GM21737 (cell line): ENCODE measurements at regions not wholly inside any gene's neighbourhood (a gene's known extent, or its start where the extent isn't known, plus 50 kb on each side); places are given as distances from the start of the nearest gene placed in this dataset.

Source experiments
- ATAC-seq: cut with Tn5 transposase; IDR thresholded peaks from one replicate; pipeline ENCODE4 v1.9.1; 2021; ENCODE audit warnings: mild to moderate bottlenecking, moderate library complexity; ENCODE audit not compliant: unreplicated experiment

DNA sequence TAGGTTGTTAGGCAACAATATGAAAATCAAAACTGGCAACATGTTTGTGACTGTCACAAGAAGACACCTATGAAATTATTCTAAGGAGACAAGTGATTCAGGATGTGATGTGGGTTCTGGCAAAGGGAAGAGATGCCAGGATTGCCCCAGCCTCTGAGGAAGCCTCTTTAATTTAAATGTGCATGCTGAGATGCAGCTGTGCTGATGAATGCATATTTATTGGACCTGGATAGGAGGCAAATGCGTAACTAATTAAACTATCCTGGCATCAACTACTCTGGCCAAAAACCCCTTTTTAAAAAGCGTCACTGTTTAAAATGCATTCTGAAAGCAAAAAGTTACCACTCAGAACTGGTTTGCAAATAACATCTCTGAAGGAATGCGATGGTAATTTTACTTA, 176.5 kb upstream of the DPH6 start:
- ATAC-seq: no peak

DNA sequence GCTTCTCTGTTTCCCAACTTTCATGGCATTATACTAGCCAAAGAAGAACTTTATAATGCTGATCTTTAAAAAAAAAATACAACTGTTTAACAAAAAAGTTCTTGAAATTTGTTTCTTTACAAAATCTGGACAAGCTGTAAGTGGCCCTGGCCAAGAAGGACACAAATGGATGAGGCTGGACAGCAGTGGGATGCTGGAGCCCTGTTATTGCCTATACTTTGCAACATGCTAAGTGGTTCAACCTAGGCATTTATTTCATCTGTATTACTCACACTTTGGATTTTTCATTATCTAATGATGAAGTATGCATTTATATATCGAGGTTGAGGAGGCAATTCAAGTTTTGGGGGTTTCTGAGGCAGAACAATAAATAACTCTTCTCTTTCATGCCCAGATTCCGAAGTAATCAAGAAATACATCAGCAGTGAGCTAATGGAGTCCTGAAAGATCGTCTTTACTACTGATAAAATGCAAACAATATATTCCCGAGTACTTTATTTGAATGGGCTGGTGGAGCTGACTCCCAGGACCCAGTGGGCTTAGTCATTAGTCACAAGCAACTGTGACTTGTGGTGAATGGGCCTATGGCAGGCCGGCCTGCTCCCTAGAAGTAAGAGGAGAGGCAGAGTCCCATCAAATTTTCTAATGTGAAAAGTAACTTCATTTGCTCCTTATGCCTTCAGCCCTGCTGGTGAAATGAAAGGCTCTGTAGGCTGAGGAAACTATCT, 177.3 kb upstream of the DPH6 start:
- ATAC-seq: no peak

DNA sequence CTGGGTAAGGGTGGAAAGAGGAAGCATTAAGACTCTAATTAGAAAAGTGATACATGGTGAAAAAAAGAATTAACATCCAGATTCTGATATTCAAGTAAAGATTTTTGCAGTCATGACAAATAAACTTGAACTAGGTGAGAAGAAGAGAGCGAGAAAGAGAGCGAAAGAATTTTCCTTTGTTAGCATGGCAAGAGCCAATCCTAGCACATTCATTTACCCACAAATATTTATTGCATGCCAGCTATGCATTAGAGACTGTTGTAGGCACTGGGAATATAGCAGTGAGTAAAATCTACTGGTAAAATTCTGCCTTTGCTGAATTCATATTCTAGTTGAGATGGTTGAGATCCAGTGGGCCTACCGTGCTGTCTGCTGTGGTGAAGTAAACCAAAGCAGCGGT, 177.9 kb upstream of the DPH6 start:
- no peak for ATAC-seq

DNA sequence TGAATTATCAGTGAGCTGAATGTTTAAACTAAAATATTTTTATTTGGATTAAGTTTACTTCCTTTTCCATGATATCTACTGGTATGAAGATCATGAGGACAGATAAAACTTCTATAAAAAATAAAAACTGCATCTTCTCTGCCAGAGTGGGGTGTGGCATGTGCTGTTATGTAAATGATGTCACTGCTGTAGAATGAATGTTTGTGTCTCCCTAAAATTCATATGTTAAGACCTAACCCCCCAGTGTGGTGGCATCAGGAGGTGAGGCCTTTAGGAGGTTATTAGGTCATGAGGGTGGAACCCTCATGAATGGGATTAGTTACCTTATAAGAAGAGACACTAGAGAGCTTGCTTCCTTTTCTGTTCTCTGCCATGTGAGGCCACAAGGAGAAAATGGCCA, 178.7 kb upstream of the DPH6 start:
- no peak for ATAC-seq

DNA sequence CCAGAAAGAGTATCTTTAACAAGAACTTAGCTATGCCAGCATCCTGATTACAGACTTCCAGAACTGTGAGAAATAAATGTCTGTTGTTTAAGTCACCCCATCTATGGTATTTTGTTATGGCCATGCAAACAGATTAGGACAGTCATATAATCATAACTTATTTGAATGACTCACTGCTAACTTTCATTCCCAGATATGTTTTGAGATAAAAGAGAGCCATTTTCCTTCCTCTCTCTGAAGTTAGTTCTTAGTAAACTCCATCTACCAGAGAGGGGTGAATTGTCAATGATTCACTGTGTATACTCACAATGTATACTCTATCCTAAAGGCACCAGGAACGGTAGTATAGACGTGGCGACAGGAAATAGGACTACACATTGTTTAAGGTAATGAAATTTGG, 179.4 kb upstream of the DPH6 start:
- ATAC-seq: no peak

DNA sequence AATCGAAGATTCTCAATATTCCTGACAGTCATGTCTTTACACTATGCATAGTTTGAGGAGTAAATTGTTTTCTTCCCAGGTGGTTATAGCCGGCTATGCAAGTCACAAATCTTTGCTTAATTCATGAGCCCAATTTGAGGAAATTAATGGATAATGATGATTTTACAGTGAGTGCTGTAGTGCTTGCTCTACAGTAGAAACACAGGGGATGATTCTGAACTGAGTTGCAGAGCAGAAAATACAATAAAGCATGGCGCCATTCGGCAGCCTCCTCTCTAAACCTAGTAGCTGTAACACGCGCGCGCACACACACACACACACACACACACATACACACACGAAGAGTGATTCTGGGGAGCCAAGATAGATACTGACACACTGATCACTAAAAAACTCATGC, 181.7 kb upstream of the DPH6 start:
- no peak for ATAC-seq

DNA sequence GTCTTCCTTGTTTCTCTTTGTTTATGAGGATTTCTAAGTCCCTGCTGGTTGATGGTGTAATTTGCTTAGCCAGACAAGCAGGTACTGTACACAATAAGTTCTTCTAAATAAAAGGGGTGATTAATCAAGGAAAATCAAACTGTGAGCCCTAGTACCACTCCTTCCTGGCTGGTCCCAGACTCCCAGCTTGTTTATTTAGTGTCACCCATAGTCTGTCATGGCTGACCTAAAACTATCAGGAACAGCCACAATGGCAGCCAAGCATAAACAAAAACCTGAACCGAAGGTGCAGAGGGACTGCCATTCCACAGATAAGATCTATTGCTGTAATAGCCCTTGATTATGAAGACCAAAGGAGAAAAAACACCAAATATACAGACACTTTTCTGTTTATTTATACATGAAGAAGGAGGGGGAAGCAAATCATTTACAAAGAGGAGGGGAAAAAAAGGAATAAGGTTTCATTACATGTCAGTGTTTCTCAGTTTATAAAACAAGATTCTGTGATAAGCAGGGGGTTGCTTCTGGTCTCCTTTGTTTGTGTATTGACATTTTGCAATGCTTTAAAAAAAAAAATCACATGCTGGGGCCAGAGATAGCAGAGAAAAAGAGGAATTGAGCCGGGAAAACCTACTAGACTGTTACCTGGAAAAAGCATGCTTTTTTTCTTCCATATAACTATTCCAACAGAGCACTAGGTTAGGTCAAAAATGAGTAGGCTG, 182.4 kb upstream of the DPH6 start:
- ATAC-seq: no peak

DNA sequence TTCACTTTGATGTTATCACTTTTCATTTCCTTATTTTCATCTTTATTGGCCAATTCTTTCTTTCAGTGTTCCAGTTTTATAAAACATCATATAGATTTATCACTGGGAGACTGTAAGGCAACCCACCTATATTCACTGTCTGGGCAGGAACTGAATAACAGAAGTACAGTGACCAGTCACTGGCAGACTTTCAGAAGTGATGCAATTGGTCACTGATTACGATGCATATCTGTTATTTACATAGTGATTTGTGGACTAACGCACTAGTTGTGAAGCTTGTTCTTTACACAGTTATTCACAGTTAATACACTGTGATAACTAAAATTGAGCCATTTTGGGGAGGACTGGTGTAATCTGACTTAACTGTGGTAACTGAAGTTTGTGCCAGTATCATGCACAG, 190.2 kb upstream of the DPH6 start:
- ATAC-seq: no peak

DNA sequence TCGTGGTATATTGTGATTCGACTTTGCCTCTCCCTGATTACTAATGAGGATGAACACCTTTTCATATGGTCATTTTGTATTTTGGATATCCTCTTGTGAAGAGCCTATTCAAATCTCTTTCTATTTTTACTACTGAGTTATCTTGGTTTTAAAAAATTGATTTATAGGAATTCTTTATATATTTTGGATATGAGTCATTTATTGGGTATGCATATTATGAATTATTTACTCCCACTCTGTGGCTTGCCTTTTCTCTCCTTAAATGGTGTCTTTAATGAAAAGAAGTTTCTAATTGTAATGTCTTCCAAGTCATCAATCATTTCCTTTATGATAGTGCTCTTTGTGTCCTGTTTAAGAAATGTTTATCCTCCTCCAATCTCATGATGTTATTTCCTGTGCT, 191.5 kb upstream of the DPH6 start:
- ATAC-seq: no peak

DNA sequence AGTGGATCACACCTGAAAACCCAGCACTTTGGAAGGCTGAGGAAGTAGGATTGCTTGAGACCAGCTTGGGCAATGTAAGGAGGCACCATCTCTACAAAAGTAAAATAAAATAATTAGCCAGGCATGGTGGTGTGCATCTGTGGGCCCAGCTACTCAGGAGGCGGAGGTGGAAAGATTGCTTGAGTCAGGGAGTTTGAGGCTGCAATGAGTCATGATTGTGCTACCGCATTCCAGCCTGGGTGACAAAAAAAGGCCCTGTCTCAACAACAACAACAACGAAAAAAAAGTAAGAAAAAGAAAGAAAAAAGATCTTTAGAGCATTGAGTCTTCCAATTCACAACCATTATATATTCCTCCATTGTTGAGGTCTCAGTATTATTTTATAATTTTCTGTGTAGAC, 192.4 kb upstream of the DPH6 start:
- ATAC-seq: no peak

DNA sequence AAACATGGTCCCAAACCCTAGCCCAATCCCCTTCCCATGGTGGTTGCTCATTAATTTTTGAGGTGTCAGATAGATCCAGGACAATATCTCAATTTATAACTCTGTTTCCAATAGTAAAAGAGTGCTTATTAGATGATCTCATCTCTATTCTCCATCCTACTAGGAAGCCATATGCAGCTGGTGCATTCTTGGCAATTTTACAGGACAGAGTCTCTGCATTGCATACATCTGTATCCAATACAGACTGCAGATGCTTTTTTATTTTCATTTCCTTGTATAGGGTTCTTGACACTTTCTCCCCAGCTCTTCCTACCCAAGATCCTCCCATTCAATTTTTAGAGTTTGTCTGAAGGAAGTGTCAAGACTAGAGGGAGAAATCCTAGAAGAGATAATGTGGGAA, 194.8 kb upstream of the DPH6 start:
- no peak for ATAC-seq

DNA sequence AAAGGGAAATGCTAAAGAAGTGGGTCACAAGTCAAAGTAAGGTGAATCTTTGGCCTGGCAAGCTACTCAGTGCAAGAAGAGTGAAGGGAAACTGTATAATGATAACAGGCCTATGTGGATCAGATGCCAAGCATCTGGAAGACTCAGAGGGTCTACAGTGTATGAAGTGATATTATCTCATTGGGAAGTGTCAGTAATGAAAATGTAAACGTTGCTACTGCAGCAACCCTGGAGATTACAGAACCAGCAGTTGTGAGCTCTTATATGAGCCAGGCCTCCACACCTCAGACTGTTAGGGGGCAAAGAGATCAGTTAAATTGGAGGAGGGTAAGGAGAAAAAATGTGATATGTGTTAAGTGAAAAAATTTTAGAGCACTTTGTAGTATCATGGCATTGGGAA, 195.4 kb upstream of the DPH6 start:
- ATAC-seq: no peak

DNA sequence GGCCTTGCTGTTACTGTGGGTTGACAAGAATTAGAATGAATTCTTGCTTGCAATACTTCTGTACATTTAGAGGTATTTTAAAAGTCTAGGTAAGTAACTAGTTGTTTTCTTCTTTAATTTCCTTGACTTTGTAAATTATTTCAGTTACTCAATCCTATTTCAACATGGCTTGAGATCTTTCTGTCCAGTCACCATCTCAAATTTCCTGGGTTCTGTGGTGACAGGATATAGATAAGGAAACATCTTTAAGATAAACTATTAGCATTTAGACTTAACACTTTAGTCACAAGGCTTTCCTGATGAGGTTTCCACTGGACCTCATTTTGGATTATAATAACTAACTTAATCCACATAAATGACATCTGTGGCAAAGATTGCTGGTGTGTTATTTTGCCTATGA, 195.9 kb upstream of the DPH6 start:
- ATAC-seq: no peak

DNA sequence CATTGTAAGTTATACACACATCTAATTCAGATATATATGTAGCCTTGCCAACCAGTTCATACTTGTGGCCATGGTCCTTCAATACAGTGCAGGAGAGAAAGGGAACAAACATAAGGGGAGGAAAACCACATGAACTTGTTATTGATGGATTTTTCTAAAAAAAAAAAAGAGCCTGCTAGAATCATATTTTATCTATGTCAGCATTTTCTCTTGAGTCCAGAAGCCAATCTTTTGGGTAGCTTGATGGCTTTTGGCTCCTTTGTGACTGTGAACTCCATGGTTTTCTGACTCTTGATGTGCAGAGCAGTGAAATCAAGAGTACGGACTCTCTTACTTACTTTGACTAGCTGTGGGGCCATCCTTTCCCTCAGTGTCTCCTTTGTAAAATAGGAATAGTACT, 197.4 kb upstream of the DPH6 start:
- ATAC-seq: no peak

DNA sequence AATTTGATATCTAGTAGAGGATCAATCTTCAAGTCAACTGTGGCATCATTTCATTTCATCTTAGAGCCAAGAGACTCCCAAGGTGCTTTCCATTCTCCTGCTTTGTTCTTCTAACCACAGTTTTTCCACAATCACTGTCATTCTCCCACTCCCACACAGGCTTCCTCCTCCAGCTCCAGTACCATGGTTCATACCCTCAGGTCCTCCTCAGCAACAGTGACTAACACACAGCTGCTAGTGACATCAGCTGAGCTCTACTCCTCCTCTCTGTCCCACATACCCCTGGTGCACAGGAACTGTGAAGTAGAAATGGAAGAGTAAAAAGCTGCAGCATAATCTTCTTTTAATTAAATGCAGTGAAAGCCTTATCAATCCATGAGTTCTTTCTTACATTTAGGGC, 200.2 kb upstream of the DPH6 start:
- no peak for ATAC-seq

DNA sequence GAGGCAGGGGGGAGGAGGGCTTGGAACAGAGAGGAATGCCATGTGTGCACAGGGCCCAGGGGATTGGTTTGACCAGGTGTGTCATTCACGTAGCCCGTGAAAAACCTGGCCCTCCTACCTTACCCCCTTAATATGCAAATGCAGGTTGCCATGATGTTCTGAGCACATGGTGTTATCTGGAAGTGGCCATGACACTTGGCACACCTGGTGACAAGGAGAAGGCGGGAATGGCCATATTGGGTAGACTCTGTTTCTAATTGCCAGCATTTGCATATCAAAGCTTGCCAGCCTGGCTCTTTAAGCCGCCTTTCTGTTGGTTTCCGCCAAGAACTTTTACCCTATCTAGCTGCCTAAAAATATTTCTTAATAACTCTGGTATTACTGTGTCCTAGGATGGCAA, 202.1 kb upstream of the DPH6 start:
- no peak for ATAC-seq

DNA sequence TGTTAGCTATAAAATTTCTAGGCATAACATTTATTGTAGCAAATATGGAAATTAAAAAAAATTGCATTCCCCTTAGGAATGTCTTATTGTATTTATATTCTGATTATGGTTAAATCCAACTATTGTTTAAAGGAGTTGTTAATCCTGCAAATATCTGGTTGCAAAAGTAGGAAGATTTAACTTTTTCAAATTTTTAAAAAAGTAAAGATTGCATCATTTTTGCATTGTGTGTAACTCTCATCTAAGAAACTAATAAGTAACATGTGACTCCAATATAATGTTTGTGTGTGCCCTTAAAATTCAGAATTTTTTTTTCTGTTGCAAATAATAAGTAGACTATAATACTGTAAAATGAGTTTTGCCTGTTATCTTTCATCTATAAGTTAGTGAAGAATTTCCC, 204.1 kb upstream of the DPH6 start:
- ATAC-seq: no peak

DNA sequence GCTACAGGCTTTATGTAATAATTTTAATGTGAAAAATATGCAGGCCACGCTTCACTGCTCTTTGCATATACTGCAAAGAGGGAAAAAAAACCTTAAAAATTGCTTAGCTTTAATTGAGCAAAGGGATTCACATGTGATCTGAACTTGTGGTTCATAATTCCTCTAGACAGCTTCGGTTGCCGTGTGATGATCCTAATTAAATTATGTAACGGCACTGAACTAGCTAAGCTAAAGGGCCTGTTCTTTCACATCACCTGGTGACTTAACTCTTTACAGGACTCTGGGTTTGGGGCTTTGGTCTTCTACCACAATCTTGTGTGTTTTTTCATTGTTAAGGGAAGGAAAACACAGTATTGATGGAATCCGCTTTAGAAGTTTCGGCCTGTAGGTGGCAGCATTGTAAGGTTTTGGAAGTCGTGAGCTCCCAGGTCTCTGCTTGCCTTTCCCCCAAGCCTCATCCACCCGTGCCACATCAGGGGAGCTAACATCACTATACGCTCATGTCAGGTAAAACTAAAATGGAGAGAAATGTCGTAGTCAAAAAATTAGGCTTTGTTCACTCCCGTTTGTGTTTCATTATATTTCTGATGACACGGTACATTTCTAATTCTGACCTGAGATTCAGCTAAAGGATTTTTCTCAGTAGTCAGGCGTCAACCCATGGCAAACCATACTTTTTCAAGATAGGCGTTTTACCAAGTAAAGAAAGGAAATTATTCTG, 205.6 kb upstream of the DPH6 start:
- ATAC-seq: no peak

DNA sequence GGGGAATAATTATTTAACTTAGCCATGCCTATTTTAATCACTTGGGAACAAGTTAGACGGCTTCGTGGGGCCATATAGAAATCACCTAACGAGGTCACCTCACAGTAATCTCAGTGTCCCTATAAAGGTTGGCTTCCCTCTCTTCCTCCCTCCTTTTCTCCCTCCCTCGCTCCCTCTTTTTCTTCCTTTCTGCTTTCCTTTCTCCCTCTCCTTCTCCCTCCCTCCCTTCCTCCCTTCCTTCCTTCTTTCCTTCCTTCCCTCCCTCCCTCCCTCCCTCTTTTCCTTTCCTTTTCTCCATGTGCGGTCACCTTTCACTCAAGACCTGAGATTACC, 206.1 kb upstream of the DPH6 start:
- no peak for ATAC-seq

DNA sequence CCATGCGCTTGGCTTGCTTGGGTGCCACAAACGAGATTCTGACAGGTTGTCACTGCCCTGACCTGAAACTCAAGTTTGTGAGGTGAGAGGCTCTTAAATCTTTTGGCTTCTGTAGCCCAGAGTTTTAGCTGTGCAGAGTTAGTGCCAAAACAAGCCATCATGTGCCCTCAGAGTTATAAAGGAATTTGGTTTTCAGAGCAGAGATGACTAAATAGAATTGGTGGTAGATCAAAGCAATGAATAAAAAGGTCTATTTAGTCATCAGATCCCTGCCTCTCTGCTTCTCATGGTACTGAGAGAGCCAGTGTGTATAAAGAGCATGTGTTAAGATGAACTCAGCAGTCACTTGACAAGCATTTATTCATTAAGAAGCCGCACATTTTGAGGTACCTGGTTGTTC, 207.5 kb upstream of the DPH6 start:
- no peak for ATAC-seq

DNA sequence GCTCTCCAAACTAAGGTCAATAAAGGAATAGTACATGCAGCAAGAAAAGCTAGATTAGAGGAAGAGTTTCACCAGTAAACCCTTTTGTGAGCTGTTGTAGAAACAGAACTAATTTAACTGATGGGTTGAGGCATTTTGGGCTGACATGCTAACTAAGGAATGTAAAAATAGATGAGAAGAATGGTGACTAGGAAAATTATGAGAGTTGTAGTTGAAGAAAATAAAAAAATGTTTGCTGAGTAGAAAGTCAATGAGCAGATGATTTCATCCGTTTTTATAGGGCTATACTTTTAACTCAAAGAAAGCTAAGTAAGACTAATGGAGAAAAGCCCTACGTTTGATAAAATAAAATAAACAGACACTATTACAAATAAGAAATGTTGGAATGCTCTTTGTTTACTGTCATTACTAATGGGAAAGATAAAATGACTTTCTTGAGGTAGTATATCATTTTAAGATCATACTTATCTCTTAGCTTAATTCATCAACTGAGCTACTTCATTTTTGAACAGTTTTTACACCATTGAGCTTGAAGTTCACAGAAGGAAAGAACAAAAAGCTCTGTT, 209.4 kb upstream of the DPH6 start:
- ATAC-seq: no peak

DNA sequence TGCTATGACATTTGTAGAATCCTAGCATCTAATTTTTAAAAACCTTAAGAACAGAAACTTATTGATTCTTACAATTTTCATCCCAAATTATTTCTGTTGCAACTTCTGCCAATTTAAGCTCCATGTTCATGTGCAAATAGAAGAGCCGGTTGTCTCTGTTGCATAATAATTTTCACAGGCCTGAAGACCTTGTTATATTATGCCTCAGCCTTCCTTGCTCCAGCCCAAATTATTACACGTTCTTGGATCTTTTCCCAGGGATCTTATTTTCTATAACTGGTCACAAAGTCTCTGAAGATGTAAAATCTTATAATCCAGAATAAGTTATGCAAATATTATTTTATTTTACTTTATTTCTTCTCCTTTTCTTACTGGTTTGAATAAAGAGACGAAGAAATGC, 210.7 kb upstream of the DPH6 start:
- no peak for ATAC-seq
